ENCODE measurements at regions not wholly inside any gene's neighbourhood (a gene's known extent, or its start where the extent isn't known, plus 50 kb on each side); places are given as distances from the start of the nearest gene placed in this dataset.
"Not testable (repeated sequence)": the region's sequence is repeated elsewhere in the genome, so short reads cannot be mapped to it uniquely, and the experiment has no call there.

- no peak for DNase-seq
Measured at GRCh38 chrX:22536746-22537304, 264.1 kb downstream of the CBLL2 start.

GRCh38 chrX:22538580-22538979 is 265.9 kb downstream of the CBLL2 start:
- DNase-seq: peak; percentile 18

GRCh38 chrX:22541926-22542325 is 269.2 kb downstream of the CBLL2 start:
- peak; percentile 52 for DNase-seq

GRCh38 chrX:22542641-22543040 is 269.9 kb downstream of the CBLL2 start:
- no peak for DNase-seq

GRCh38 chrX:22559506-22559905 is 286.8 kb downstream of the CBLL2 start:
- no peak for DNase-seq

- DNase-seq: no peak
Measured at GRCh38 chrX:22575161-22575845, 302.6 kb downstream of the CBLL2 start.

GRCh38 chrX:22577181-22577580 is 304.5 kb downstream of the CBLL2 start:
- DNase-seq: peak; percentile 65

- no peak for DNase-seq
Measured at GRCh38 chrX:22585831-22586230, 313.1 kb downstream of the CBLL2 start.

GRCh38 chrX:22589845-22590244 is 317.1 kb downstream of the CBLL2 start:
- no peak for DNase-seq

- DNase-seq: no peak
Measured at GRCh38 chrX:22594766-22595165, 322.1 kb downstream of the CBLL2 start.

GRCh38 chrX:22603060-22603459 is 330.3 kb downstream of the CBLL2 start:
- no peak for DNase-seq

GRCh38 chrX:22609452-22609851 is 336.7 kb downstream of the CBLL2 start:
- DNase-seq: not testable (repeated sequence)

GRCh38 chrX:22616867-22617266 is 344.2 kb downstream of the CBLL2 start:
- no peak for DNase-seq

GRCh38 chrX:22627576-22627975 is 354.9 kb downstream of the CBLL2 start:
- DNase-seq: no peak

- no peak for DNase-seq
Measured at GRCh38 chrX:22628275-22628674, 355.6 kb downstream of the CBLL2 start.

- peak; percentile 7 for DNase-seq
Measured at GRCh38 chrX:22629105-22629725, 356.5 kb downstream of the CBLL2 start.

- DNase-seq: no peak
Measured at GRCh38 chrX:22634083-22634482, 361.4 kb downstream of the CBLL2 start.

- no peak for DNase-seq
Measured at GRCh38 chrX:22634751-22635150, 362.0 kb downstream of the CBLL2 start.

- DNase-seq: no peak
Measured at GRCh38 chrX:22648281-22648680, 351.5 kb upstream of the DDX53 start.

- DNase-seq: no peak
Measured at GRCh38 chrX:22650691-22651090, 349.1 kb upstream of the DDX53 start.

- DNase-seq: no peak
Measured at GRCh38 chrX:22652596-22652995, 347.2 kb upstream of the DDX53 start.

GRCh38 chrX:22660756-22661155 is 339.0 kb upstream of the DDX53 start:
- DNase-seq: no peak

GRCh38 chrX:22662776-22663175 is 337.0 kb upstream of the DDX53 start:
- no peak for DNase-seq

- no peak for DNase-seq
Measured at GRCh38 chrX:22664826-22665225, 334.9 kb upstream of the DDX53 start.

- DNase-seq: no peak
Measured at GRCh38 chrX:22665818-22666217, 333.9 kb upstream of the DDX53 start.
